Osteocyte (in vitro differentiated cells): ENCODE measurements at regions not wholly inside any gene's neighbourhood (a gene's known extent, or its start where the extent isn't known, plus 50 kb on each side); places are given as distances from the start of the nearest gene placed in this dataset.
"Not testable (repeated sequence)": the region's sequence is repeated elsewhere in the genome, so short reads cannot be mapped to it uniquely, and the experiment has no call there.

ENCODE experiments used
- DNase-seq: peaks from one replicate; pipeline ENCODE4 v3.0.0; 2021; ENCODE audit warnings: mixed read lengths; ENCODE audit not compliant: unreplicated experiment; ENCODE audit errors: extremely low spot score
- H3K27ac Mint-ChIP-seq: one replicate; pipeline ENCODE4 v1.8.0; 2021; ENCODE audit warnings: mild to moderate bottlenecking, mixed read lengths; ENCODE audit not compliant: unreplicated experiment
- H3K27me3 Mint-ChIP-seq: one replicate; pipeline ENCODE4 v1.8.0; 2021; ENCODE audit warnings: mixed read lengths; ENCODE audit not compliant: unreplicated experiment
- H3K36me3 Mint-ChIP-seq: one replicate; pipeline ENCODE4 v1.8.0; 2021; ENCODE audit warnings: mixed read lengths; ENCODE audit not compliant: unreplicated experiment
- H3K4me1 Mint-ChIP-seq: one replicate; pipeline ENCODE4 v1.8.0; 2021; ENCODE audit warnings: mixed read lengths; ENCODE audit not compliant: unreplicated experiment
- H3K4me3 Mint-ChIP-seq: one replicate; pipeline ENCODE4 v1.8.0; 2021; ENCODE audit warnings: mild to moderate bottlenecking, moderate library complexity, mixed read lengths; ENCODE audit not compliant: unreplicated experiment
- H3K9me3 Mint-ChIP-seq: one replicate; pipeline ENCODE4 v1.8.0; 2021; ENCODE audit warnings: mixed read lengths; ENCODE audit not compliant: unreplicated experiment
- TF ChIP-seq, protein P1 (sequence below): fragments of 200-600 bp; sonication (generic); IDR thresholded peaks from 2 replicates; pipeline ENCODE4 v1.5.0; 2021; ENCODE audit warnings: antibody characterized with exemption, mild to moderate bottlenecking, moderate library complexity

DNA sequence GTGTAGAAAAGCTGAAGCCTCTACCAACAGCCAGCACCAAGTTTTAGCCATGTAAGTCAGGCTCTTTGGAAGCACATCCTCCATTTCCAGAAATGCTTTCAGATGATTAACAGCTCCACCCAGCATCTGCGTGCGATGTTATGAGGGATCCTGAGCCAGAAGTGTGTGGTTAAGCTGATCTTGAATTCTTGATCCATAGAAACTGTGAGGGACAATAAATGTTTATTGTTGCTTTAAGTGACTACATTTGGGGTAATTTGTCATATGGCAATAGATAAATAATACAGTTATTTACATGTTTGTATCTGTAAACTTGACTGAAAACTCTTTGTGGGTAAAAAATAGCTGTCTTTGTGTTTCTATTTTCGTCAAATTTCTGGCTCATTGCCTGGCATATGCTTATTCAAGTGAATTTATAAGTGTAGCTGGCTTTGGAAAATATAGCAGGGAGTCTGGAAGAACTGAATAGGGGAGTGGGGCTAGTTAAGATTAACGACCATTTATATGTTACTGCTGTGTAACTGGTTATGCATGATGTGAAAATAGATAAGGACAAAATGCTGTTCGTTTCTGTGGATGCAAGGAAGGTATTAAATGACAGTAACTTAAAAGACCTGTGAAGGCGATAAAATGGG, 234.1 kb downstream of the LRRC70 start:
- Mint-ChIP-seq H3K27ac (no peak overlapping the region), H3K4me1 (no peaks in the 10 kb centered on the region), H3K36me3 (no peaks in the 10 kb centered on the region), H3K9me3 (peaks cover 23% of the 10 kb centered on the region), H3K4me3 (no peak overlapping the region), H3K27me3 (no peaks in the 10 kb centered on the region)
- TF ChIP-seq, protein P1, sequence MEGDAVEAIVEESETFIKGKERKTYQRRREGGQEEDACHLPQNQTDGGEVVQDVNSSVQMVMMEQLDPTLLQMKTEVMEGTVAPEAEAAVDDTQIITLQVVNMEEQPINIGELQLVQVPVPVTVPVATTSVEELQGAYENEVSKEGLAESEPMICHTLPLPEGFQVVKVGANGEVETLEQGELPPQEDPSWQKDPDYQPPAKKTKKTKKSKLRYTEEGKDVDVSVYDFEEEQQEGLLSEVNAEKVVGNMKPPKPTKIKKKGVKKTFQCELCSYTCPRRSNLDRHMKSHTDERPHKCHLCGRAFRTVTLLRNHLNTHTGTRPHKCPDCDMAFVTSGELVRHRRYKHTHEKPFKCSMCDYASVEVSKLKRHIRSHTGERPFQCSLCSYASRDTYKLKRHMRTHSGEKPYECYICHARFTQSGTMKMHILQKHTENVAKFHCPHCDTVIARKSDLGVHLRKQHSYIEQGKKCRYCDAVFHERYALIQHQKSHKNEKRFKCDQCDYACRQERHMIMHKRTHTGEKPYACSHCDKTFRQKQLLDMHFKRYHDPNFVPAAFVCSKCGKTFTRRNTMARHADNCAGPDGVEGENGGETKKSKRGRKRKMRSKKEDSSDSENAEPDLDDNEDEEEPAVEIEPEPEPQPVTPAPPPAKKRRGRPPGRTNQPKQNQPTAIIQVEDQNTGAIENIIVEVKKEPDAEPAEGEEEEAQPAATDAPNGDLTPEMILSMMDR: no peak
- no peak for DNase-seq

DNA sequence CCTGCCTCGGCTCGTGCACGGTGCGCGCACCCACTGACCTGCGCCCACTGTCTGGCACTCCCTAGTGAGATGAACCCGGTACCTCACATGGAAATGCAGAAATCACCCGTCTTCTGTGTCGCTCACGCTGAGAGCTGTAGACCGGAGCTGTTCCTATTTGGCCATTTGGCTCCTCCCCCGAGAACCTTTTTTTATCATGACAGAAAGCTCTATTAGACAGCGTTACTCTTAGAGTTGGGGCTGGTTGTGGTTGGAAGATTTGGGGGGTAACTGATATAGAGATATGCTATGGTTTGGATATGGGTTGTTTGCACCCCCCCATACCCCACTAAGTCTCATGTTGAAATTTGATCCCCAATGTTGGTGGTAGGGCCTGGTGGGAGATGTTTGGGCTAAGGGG, 226.2 kb downstream of the LRRC70 start:
- H3K4me3 Mint-ChIP-seq, DNase-seq, H3K36me3 Mint-ChIP-seq, H3K4me1 Mint-ChIP-seq, H3K27me3 Mint-ChIP-seq, H3K27ac Mint-ChIP-seq: not testable (repeated sequence)
- peaks cover 22% of the 10 kb centered on the region for H3K9me3 Mint-ChIP-seq

DNA sequence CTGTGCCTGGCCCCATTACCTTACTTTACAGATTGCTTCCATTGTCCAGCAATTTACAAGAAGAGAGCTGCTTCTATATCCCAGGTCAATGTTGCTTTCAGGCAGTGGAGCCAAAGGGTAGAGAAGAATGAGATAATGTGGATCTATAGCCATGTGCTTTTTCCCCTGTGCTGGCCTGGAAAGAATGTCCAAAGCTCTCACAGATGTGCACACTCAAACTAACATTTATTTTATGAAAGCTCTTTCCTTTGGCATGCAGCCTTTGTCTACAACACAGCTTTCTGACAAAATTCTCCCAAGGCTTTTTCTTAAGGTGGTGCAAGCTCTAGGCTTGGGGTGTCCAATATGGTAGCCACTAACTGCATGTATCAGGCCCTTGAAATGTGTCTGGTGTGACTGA, 217.3 kb downstream of the LRRC70 start:
- no peaks in the 10 kb centered on the region for H3K27me3 Mint-ChIP-seq
- DNase-seq: no peak
- H3K4me1 Mint-ChIP-seq: no peaks in the 10 kb centered on the region
- H3K36me3 Mint-ChIP-seq: no peaks in the 10 kb centered on the region
- no peak overlapping the region for H3K27ac Mint-ChIP-seq
- H3K4me3 Mint-ChIP-seq: no peak overlapping the region
- H3K9me3 Mint-ChIP-seq: peaks cover 13% of the 10 kb centered on the region
- TF ChIP-seq, protein P1: no peak

DNA sequence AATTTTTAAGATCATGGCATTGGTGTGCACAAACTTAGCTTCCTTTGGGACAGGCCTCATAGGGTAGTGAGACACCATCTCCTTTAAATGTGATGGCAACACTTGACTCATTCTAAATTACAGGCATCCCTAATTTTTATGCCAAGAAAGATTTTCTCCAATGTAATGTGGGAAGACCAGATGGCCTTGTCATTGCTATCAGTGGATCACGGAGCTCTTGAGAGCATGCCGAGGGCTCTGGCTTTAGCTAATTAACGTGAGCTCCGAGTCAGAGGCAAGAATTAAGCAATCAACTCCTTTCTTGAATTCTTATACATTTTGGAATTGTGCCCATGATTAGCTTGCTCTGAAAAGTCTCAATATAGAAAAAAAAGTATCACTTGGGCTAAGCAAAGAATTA, 215.8 kb downstream of the LRRC70 start:
- Mint-ChIP-seq H3K4me1 (no peaks in the 10 kb centered on the region), H3K9me3 (peaks cover 13% of the 10 kb centered on the region), H3K27ac (no peak overlapping the region), H3K36me3 (no peaks in the 10 kb centered on the region), H3K4me3 (no peak overlapping the region), H3K27me3 (peaks cover 2% of the 10 kb centered on the region)
- TF ChIP-seq, protein P1: no peak
- DNase-seq: no peak

DNA sequence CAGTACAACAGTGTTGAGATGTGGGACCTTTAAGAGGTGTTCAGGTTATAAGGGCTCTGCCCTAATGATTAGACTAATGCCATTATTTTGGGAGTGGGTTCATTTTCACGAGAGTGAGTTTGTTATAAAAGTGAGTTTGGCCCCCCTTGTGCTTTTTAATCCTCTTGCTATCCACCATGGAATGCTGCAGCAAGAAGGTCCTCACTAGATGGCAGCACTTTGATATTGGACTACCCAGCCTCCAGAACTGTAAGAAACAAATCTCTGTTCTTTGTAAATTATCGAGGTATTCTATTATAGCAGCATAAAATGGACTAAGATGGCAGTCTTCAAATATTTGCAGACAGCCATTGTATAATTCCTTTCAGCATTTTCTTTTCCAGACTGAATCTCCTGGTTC, 212.4 kb downstream of the LRRC70 start:
- H3K27me3 Mint-ChIP-seq: peaks cover 13% of the 10 kb centered on the region
- no peaks in the 10 kb centered on the region for H3K4me1 Mint-ChIP-seq
- H3K27ac Mint-ChIP-seq: no peak overlapping the region
- peaks cover 4% of the 10 kb centered on the region for H3K9me3 Mint-ChIP-seq
- DNase-seq: no peak
- H3K36me3 Mint-ChIP-seq: no peaks in the 10 kb centered on the region
- no peak overlapping the region for H3K4me3 Mint-ChIP-seq
- TF ChIP-seq, protein P1: peak; percentile 37

DNA sequence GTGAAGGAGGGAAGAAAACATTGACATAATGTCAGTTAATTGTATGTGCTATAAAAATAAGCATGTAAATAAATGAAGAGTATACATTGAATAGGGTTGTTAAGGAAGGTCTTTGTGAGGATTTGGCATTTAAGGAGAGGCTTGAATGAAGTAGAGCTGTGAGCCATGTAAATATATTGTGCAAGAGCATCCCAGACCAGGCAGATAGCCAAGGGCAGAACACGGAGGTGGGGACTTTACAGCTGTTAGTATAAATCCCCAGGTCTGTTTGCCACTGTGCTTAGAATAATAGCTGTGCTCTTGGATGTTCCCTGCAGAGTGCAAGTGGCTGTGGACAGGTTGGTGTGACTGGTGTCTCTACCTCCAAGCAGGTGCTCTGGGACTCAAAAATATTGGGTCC, 211.7 kb downstream of the LRRC70 start:
- Mint-ChIP-seq H3K27me3 (peaks cover 13% of the 10 kb centered on the region), H3K4me3 (no peak overlapping the region), H3K36me3 (no peaks in the 10 kb centered on the region), H3K9me3 (peaks cover under 1% of the 10 kb centered on the region), H3K27ac (no peak overlapping the region), H3K4me1 (no peaks in the 10 kb centered on the region)
- TF ChIP-seq, protein P1: no peak
- no peak for DNase-seq
